Activated CD8-positive, alpha-beta memory T cell treated with anti-CD3 and anti-CD28 coated beads for 1 hour (primary cell): ENCODE measurements at regions not wholly inside any gene's neighbourhood (a gene's known extent, or its start where the extent isn't known, plus 50 kb on each side); places are given as distances from the start of the nearest gene placed in this dataset.
A peak's percentile ranks its signal among the peaks of the same experiment; 100 is the strongest.

Experiments
- DNase-seq, 2 donors: peaks; one replicate each; pipeline ENCODE4 v3.0.0-alpha.2; 2020; ENCODE audit warnings: low read depth in 1 of 2; ENCODE audit errors: extremely low read depth in 1 of 2

DNA sequence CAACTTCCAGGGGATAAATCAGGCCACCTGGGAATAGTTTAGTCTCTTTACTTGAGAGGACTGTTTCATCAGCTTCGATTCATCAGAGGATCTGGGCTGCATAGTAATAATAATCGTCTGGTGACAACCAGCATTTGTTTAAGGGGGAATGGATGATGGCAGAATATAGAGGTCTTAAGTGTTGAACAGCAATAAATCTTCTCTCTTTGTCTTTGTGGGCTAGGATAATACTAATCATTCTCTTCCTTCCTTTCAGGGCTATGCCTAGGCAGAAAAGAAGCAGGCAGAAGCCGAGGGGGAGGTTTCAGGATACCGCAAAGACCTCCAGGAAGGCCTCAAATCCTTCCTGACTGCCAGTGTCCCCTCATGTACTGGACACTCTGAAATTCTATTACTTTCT, 150.4 kb upstream of the GAREM1 start:
- DNase-seq, result no peak

DNA sequence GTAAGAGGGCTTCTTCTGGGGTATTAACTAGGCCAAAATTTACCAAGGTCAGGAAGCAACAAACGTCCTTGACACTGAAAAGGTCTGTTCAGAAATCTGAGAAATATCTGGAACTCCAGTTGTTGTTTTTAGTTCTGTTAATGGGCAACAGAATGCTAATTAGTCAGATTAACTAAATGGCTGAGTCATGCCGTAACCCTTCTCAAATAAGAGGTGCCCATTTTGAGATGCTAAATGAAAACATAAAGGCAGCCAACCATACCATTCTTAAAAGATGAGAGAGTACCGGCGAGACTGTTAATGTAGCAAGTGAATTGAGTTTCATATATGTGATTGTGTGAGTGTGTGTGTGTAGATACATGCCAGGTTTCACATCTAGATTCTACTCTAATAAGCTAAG, 147.9 kb upstream of the GAREM1 start:
- no peak for DNase-seq

DNA sequence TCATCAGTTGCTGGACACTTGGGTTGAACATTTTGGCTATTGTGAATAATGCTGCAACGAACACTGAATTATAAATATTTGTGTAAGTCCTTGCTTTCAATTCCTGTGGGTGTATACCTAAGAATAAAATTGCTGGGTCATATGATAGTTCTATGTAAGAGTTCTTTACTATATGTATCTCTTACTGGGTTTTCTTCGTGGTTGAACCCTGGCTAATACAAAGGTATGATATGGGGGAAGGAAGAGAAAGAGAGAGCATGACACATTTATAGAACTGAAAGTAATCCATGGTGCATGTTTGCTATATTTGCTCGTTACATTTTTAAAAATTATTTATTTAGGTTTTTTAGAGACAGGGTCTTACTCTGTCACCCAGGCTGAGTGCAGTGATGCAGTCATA, 143.1 kb upstream of the GAREM1 start:
- no peak for DNase-seq

DNA sequence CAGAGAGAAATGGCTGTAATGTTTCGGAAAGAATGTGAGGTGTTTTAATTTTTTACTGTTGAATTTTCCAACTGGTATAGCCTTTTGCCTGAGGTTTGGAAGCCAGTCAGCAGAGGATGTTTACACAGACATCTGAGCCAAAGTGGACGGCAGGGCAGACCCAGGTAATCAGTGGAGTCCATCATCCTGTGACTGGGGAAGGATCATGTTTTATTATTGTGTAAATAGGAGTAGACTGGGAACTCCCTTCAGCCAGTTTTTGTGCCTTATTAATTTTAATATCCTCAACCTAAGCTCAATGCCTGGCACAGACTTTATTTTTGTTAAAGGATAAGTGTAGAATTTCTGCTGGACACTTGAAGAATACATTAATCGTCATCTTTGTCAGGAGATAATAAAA, 142.0 kb upstream of the GAREM1 start:
- DNase-seq, result no peak

DNA sequence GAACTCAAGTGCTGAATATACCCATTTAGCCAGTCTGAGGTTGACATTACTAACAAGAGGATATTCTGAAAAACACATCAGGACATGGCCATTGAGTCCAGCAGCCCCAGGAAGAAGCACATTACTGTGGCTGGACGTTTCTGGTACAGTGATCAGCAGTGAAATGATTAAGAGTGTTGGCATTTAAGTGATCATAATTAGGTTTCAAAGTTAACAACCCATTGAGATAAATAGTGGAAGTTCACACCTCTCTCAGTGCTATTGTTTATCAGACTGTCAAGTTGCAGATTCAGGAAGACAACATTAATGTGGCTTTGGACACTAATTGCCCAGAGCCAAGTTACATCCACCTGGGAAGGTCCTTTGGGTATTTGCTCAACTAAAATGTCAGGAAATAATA, 139.5 kb upstream of the GAREM1 start:
- DNase-seq, result no peak

DNA sequence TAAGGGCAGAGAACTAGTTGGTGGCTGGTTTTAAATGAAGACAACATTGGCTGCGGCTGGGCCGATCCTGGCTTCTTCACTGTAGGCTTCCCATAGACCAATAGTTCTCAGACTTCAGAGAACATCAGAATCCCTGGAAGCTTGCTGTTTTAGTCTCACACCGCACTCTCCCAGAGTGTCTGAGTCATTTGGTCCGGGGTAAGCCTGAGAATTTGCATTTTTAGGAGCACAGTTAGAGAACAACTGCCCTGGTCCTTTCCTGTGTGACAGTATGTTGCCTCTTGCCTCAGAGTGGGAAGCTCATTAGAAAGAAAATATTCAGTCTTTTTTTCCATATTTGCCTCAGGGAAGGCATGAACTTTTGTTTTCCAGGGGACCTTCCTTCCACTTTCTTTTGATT, 137.1 kb upstream of the GAREM1 start:
- no peak for DNase-seq

DNA sequence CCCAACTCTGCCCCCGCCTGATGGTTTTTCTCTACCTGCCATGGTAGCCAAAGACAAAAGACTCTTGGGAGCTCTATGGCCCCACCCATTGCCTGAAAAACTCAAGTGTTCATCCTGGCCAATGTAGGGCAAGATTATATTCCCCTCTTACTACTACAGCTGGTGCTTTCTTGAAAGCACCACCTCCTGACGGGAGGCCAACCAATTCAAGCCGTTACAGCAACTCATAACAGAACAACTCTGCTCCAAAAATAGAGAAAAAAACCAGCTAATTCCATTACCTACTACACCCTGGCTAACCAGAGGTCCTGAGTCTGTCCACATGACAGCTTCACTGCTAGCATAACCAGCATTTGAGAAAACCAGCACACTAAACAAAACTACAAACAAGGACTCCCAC, 127.5 kb upstream of the GAREM1 start:
- no peak for DNase-seq

DNA sequence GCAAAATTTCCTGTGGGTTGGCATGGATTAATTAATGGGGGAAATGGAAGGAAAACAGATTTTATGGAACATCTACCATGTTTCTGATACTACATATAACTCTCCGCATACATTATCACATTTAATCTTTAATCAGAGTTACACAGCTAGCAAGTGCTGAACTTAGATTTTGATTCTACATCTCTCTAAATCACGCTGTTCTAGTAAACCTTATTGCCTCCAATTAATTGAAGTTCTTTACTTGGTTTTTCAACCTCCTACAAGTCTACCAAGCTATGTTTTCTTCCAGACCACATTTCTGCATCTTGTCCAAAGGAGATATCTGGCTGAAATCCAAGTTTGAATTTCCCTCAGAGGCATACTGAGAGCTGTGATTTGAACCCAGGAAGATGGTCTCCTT, 125.8 kb upstream of the GAREM1 start:
- DNase-seq, result no peak

DNA sequence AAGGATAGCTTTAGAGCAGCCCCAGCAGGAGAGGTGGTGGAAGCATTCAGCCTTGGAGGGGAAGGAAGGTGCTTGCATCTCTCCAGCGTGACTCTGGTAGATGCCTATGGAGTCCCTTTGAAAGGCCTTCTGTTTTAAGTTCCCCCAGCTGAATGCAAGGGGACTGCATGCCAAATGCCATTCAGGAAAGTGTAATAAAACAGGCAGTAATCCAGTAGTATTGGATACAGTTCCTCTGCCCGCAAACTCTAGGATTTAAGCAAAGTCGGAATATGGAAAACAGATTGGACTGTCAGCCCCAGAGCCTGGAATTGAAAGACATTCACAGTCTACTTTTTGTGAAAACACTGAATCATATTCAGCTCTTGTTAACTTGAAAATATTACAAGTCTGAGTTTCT, 125.2 kb upstream of the GAREM1 start:
- no peak for DNase-seq

DNA sequence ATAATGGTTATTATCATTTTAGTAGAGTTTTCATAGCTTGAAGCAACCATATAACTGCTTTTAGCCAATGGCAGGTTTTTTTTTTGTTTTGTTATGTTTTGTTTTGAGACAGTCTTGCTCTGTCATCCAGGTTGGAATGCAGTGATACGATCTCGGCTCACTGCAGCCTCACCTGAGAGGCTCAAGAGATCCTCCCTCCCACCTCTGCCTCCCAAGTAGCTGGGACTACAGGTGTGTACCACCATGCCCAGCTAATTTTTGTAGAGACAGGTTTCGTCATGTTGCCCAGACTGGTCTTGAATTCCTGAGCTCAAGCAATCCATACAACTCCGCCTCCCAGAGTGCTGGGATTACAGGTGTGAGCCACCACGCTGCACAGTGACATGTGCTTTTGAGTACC, 117.5 kb upstream of the GAREM1 start:
- no peak for DNase-seq

DNA sequence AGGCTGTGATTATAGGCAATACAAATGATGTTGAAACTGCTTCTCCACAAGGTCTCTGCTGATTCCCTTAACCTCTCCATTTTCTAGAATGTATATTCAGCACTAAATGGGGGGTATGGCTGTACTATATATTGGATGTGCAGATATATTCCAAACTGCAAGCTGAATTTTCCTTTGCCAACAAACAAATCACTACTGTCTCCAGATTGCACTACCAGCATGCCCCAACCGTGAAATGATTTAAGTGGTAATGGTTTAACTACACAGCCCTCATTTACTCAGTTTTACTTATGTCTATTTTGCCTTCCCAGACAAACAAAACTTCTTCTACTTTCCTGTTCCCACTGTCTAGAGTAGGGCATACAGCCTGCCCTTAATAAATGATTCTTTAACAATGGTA, 112.7 kb upstream of the GAREM1 start:
- DNase-seq, result no peak

DNA sequence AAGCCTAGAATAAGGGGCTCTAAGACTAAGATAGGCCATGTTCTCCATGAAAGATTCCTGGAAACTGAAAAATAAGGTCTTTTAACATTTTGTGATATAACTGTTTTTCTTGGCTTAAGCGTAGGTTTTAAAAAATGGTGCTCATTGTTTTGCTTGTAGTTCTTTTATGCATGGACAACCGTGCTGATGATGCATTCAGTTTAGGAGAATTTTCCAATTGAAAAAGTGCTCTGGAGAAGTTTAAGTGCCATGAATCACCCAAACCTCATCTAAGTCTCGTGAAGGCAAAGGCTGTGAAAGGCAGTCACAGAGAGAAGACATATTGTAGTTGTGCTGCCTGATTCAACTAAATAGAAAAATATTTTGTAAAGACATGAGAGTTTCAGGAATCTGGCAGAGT, 111.8 kb upstream of the GAREM1 start:
- no peak for DNase-seq

DNA sequence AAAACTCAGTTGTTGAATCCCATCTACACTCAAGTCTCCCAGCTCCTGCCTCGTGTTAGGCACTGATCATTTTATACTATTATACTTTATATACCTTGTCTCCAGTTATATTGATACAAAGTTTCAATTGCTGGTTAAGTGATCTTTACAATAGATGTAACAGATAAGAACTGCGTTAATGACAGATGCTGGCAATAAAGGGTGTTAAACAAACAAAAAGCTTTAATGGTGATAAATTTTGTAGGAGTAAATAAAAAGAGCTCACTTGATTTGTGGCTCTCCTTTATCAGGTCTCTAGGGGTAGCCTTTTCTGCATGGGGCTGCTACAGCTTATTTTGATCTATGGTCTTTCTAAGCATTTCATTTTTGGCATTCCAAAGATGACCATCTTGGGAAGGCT, 106.9 kb upstream of the GAREM1 start:
- no peak for DNase-seq

DNA sequence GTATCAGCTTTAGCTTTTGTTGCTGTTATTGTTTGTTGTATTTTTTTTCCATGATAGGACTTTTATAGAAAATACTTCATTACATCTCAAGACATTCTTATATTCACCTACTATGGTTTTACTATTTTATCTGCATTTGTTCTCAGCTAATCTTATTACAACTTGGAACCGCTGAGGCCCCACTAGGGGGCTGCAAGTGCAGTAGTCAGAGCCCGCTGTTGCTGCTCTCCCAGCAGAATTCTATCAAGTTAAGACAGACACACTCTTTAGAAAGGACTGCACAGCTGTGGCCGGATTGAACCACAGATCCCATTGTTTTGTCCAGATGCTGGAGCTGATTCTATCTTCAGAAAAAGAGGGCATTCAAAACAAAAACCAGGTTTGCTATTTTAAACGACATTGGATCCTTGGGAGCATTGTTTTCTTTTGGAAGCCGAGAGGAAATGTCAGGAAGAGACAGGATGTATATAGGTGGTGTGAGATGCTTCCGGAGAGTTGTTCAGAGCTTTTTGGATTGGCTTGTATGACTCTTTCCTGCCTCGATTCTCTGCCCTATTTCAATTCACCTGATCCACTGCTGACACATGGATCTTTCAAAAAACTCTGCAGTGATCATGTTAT, 105.7 kb upstream of the GAREM1 start:
- DNase-seq, result no peak

DNA sequence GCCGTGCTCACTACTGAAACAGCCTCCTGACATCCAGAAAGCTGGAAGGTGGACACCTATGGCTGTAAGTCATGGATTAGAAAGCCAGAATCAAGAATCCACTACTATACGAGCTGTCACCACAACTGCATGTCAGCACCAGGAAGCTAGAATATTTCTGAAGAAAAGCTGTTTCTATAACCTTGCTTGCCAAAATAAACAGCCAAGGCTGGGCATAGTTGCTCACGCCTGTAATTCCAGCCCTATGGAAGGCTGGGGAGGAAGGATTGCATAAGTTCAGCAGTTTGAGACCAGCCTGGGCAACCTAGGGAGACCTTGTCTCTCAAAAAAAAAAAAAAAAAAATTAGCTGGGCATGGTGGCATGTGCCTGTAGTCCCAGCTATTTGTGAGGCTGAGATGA, 96.3 kb upstream of the GAREM1 start:
- DNase-seq, result no peak

DNA sequence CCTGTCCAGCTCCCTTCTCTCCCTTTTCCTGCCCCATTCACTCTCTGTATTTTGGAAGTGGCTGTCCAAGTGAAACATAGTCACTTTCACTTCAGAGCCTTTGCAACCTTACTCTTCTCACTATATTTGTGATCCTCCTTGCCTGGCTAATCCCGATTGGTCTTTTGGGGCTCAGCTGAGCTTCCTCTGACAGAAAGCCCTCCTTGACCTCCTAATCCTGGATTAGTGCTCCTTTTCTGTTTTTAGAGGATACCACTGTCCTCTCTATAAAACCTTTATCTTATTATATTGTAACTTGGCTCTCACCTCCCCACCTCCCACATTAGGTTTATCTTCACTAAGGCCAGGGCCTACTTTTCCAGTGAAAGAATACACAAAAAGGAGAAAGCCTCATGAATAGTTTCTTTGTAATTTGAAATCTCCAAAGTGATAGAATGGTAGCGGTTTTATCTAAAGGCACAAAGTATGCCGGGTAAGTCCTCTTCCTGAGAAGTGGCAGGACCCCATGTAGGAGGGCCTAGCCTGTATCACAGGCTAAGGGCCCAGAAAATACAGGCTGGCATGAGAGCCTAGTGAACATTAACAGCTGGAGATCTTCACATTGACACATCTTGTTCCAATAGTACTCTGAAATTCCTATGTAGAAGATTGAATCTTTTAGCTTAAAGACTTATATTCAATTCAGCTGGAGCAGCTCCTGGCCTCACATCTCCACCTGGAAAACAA, 83.1 kb upstream of the GAREM1 start:
- DNase-seq, result no peak

DNA sequence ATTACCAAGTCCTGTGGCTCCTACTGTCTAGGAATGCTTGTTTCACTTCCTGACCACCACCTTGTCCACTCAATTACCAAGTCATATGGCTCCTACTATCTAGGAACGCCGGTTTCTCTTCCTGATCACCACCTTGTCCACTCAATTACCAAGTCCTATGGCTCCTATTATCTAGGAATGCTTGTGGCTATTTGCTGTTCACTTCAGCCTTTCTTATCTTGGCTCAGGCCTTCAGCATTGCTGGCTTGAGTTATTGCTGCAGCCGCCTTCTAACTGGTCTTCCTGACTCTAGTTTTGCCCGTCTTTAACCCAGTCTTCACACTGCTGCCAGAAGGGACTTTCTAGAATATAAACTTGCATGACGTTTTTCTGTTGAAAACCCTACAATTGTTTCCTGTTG, 82.5 kb upstream of the GAREM1 start:
- DNase-seq, result no peak

DNA sequence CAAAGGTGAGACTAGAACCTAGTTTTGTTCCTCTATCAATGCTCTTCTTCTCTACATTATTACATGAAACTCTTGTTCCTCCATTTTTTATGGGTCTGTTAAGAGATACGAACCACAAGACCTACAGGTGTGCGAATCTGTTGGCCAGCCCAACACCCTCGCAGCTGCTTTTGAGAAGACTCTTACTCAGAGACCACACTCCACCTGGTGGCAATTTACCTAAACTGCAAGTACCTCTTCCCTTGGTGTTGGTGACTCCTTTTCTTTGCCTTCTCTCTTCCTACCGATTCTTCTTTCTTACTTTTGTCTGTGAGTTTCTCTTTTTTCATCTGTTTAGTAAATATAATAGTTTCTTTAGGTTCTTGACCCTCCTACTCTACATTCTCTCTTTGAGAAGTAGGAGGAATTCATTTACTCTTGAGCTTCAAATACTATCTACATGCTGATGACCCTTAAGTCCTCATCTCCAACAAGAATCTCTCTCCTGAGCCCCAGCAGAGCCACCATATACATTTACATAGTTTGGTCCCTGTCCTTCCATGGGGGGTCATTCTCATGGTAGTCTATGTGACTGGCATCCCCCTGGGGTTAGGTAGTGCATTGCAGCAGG, 81.8 kb upstream of the GAREM1 start:
- DNase-seq, result peak; percentile 8

DNA sequence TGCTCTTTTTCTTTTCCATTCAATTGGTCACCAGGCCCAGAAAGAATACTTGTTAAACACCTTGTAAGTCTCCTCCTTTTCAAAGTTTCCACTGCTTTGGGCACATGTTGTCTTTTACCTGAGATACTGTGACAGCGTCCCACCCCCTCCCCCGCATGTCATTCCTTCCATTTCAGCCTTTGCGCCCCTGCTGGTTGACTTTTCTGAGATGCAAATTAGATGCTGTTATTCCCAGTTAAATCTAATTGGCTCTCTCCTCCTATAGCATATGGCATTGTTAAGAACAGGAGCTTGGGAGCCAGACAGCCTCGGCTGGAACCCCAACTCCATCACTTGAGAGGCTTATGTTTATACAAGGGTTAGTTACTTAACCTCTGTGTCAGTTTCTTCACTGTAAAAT, 80.3 kb upstream of the GAREM1 start:
- no peak for DNase-seq

DNA sequence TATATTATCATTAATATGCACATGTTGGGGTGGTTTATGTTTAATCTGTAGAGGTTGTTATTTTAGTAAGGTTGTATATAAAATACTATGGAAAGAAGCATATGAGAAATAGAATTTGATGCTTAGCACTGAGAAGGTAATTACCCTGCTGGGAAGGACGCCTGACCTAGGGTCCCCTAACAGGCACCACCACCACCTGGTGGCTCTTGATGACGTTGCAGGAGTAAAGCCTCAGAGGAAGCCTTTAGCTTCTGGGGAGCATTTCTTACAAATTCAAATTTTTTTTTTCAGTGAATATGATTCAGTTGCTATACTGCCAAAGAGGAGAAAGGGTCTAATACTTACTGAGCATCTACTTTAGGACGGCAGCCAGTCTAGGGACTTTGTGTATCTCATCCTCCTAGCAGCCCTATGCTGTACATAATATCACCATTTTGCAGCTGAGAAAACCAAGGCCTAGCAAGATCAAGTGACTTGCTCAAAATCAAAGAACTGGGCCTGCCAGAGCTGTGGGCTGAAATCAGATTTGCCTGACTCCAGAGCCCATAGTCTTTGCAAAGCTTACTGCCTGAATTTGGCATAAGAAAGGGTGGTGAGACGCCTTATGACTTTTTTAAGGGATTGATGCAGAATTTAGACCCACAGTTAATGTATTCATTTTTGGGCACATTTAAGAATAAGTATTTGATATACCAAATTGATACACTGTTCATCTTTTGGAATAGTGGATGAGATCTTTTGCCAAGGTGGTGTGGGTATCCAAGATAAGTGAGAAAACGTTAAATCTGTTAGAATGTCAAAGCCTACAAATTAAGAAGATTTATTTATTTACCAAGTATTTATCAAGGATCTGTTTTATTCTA, 78.8 kb upstream of the GAREM1 start:
- peak; percentile 8 to 13 for DNase-seq

DNA sequence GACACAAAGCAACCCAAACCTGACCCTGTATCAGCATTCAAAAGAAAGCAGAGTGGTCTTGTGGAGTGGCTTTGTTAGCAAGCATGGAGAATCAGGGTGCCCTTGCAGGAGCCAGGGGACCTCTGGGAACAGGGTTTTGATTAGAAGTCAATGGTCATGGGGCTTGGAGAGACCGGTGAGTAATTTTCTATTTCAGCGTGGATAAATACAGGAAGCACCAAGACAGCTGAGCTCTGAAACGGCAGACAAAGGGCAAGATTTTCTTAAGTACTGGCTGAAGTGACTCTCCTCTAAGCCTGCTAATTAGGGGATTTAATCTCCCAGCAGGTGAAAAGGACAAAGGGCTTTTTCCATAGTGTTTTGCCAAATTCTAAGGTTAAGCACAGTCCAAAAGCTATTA, 78.0 kb upstream of the GAREM1 start:
- DNase-seq, result no peak

DNA sequence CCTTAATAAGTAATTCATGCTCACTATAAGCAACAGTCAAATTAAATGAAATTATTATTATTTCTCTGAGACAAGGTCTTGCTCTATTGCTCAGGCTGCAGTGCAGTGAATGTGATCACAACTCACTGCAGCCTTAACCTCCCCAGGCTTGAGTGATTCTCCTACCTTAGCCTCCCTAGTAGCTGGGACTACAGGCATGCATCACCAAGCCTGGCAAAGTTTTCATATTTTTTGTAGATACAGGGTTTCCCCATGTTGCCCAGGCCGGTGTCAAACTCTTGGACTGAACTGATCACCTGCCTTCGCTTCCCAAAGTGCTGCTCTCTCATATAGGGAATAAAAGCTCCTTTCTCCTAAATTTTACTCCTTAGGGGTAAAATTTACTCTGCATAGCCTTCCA, 74.9 kb upstream of the GAREM1 start:
- DNase-seq, result no peak
